ENCODE measurements at regions not wholly inside any gene's neighbourhood (a gene's known extent, or its start where the extent isn't known, plus 50 kb on each side); places are given as distances from the start of the nearest gene placed in this dataset.

DNA sequence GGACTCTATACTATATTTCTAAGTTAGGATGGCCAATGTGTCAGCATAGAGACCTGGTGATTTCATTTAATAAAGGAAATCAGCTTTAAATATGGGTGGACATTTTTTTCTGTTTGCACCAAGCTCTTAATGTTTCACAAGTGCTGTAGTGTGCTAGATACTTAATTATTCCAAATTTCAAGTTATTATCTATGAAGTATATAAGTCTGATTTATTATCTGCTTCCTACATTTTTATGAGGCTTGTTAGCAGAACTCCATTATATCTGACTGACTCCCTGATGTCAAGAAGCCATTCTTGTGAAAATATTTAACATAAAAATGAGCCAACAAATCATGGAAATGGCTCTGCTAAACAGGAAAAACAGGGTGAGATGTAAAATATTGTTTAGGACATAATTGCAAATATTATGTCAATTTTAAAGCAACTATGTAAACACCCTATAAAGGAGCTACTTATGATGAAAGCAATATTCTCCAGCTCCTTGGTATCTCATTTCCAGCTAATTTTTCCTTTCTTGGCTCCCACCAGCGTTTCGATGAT is 1415.2 kb downstream of the GATA3 start:
- TF ChIP-seq POLR2A (IDR thresholded peaks at IDR 0.05): no peak
- no peak for TF ChIP-seq CTCF (IDR thresholded peaks at IDR 0.05)
- Histone ChIP-seq H3K9me3 (no peaks in the 10 kb centered on the region), H3K36me3 (no peaks in the 10 kb centered on the region), H3K4me1 (no peaks in the 10 kb centered on the region), H3K4me3 (replicated peaks in 1 of 3) (no peak overlapping the region), H3K27ac (no peak overlapping the region), H3K27me3 (no peaks in the 10 kb centered on the region)
- DNase-seq: no peak
- intact Hi-C loops (cut with DNase I): no loop called here
- 86 to 88% methylated on average over 2 of the region's 2 CpGs for WGBS, 2 donors

DNA sequence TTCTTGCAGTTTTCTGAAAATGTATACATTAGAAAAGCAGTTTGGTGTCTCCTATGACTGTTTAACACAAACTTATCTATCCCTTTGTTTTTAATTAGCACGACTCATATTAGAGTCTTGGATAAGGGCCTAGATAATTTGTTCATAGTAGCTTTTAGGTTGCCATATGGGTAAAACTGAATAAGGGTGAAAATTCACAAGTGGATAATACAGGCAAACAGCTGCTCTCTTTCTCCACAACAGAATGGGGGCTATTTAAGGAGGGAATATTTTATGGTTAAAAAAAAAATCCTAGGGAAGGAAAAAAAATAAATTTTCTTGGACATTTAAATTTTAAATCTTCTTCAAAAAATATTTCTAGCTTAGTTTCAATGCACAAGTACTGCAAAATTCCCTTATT is 1416.1 kb downstream of the GATA3 start:
- TF ChIP-seq CTCF (IDR thresholded peaks at IDR 0.05) (no peak), POLR2A (IDR thresholded peaks at IDR 0.05) (no peak)
- H3K4me1 ChIP-seq: no peaks in the 10 kb centered on the region
- intact Hi-C loops (cut with DNase I): no loop called here
- no peak overlapping the region for H3K4me3 ChIP-seq (replicated peaks in 1 of 3)
- WGBS, 2 donors: 83 to 85% methylated on average over 1 of the region's 1 CpG
- no peak overlapping the region for H3K27ac ChIP-seq
- DNase-seq: no peak
- H3K36me3 ChIP-seq: no peaks in the 10 kb centered on the region
- H3K27me3 ChIP-seq: no peaks in the 10 kb centered on the region
- H3K9me3 ChIP-seq: no peaks in the 10 kb centered on the region

DNA sequence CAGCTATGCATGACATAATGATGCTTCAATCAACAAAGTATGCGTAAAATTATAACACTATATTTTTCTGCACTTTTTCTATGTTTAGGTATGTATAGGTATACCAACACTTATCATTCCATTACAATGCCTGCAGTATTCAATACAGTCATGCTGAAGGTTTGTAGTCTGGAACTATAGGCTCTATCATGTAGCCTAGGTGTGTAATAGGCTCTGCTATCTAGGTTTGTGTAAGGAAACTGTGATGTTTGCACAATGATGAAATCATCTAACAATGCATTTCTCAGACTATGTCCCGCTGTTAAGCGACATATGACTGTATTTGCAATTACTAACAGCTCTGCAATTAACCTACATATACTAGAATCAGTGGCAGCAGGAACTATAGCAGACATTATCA is 1447.5 kb downstream of the GATA3 start:
- TF ChIP-seq CTCF (IDR thresholded peaks at IDR 0.05) (no peak), POLR2A (IDR thresholded peaks at IDR 0.05) (no peak)
- 84 to 94% methylated on average over 3 of the region's 3 CpGs for WGBS, 2 donors
- no peaks in the 10 kb centered on the region for H3K27me3 ChIP-seq
- intact Hi-C loops (cut with DNase I): no loop called here
- no peaks in the 10 kb centered on the region for H3K9me3 ChIP-seq
- no peaks in the 10 kb centered on the region for H3K36me3 ChIP-seq
- no peak overlapping the region for H3K27ac ChIP-seq
- H3K4me1 ChIP-seq: no peaks in the 10 kb centered on the region
- H3K4me3 ChIP-seq (replicated peaks in 1 of 3): no peak overlapping the region
- DNase-seq: no peak

DNA sequence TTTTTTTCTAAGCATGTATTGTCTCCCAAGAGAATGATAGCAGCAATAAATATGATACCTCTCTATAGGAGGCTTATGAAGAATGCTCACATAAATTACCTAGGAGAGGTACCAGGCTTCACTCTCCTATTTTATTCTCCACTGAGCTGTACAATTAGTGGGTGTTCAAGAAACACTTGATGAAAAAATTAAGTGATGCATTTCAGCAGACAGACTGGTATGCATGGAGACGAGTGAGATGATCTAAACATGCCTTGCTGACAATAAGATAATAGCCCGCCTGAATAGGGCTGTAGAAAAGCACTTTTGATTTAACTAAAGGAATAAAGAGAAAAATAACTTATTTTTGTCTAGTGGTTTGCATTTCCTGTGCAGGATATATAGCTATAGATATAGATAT is 1449.7 kb downstream of the GATA3 start:
- no peak for TF ChIP-seq CTCF (IDR thresholded peaks at IDR 0.05)
- no peak for TF ChIP-seq POLR2A (IDR thresholded peaks at IDR 0.05)

GRCh38 chr10:9505546-9505945 is 1451.1 kb downstream of the GATA3 start:
- TF ChIP-seq CTCF (IDR thresholded peaks at IDR 0.05) (no peak), POLR2A (IDR thresholded peaks at IDR 0.05) (no peak)
- WGBS, 2 donors: 40 to 47% methylated on average over 2 of the region's 2 CpGs
- intact Hi-C loops (cut with DNase I): no loop called here
- no peaks in the 10 kb centered on the region for H3K27me3 ChIP-seq
- no peak overlapping the region for H3K27ac ChIP-seq
- DNase-seq: no peak
- H3K36me3 ChIP-seq: no peaks in the 10 kb centered on the region
- no peaks in the 10 kb centered on the region for H3K4me1 ChIP-seq
- no peak overlapping the region for H3K4me3 ChIP-seq (replicated peaks in 1 of 3)
- no peaks in the 10 kb centered on the region for H3K9me3 ChIP-seq

More for the DNA sequence above, 1449.7 kb downstream of the GATA3 start:
- no peaks in the 10 kb centered on the region for H3K4me1 ChIP-seq
- no peak overlapping the region for H3K4me3 ChIP-seq (replicated peaks in 1 of 3)
- intact Hi-C loops (cut with DNase I): no loop called here
- no peaks in the 10 kb centered on the region for H3K27me3 ChIP-seq
- no peak for DNase-seq
- no peak overlapping the region for H3K27ac ChIP-seq
- H3K9me3 ChIP-seq: no peaks in the 10 kb centered on the region
- 92 to 93% methylated on average over 2 of the region's 2 CpGs for WGBS, 2 donors
- H3K36me3 ChIP-seq: no peaks in the 10 kb centered on the region

Data from thyroid gland (tissue), 4 donors.